KMS-11 (cell line): ENCODE measurements at regions not wholly inside any gene's neighbourhood (a gene's known extent, or its start where the extent isn't known, plus 50 kb on each side); places are given as distances from the start of the nearest gene placed in this dataset.

Experiments used
- H2AFZ ChIP-seq: fragments of 200-600 bp; sonication (generic); 2 replicates; pipeline ENCODE4 v1.6.1; 2016; ENCODE audit warnings: antibody characterized with exemption, mixed run types, low read depth
- H3K27ac ChIP-seq: fragments of 200-600 bp; sonication (generic); 2 replicates; pipeline ENCODE4 v1.6.1; 2016; ENCODE audit warnings: mild to moderate bottlenecking, mixed run types
- H3K27me3 ChIP-seq: fragments of 200-600 bp; sonication (generic); 2 replicates; pipeline ENCODE4 v1.6.1; 2017; ENCODE audit warnings: mild to moderate bottlenecking, low read depth, mixed run types, moderate library complexity; ENCODE audit not compliant: insufficient read depth
- H3K36me3 ChIP-seq: fragments of 200-600 bp; sonication (generic); 2 replicates; pipeline ENCODE4 v1.6.1; 2017; ENCODE audit warnings: mild to moderate bottlenecking, mixed run types; ENCODE audit not compliant: insufficient read depth
- H3K4me1 ChIP-seq: fragments of 200-600 bp; sonication (generic); 2 replicates; pipeline ENCODE4 v1.6.1; 2016; ENCODE audit warnings: mild to moderate bottlenecking, low read depth, mixed run types; ENCODE audit not compliant: poor library complexity, severe bottlenecking
- H3K4me2 ChIP-seq: fragments of 200-600 bp; sonication (generic); 2 replicates; pipeline ENCODE4 v1.7.0; 2016; ENCODE audit warnings: mild to moderate bottlenecking, mixed run types
- H3K4me3 ChIP-seq: fragments of 200-600 bp; sonication (generic); IDR thresholded peaks from 2 replicates; pipeline ENCODE4 v1.6.1; 2017; ENCODE audit warnings: low read depth, low read length, mixed read lengths; ENCODE audit not compliant: insufficient read depth
- H3K79me2 ChIP-seq: fragments of 200-600 bp; sonication (generic); 2 replicates; pipeline ENCODE4 v1.6.1; 2016; ENCODE audit warnings: low read depth, mixed run types; ENCODE audit not compliant: insufficient read depth
- H3K9ac ChIP-seq: fragments of 200-600 bp; sonication (generic); 2 replicates; pipeline ENCODE4 v1.6.1; 2016; ENCODE audit warnings: mild to moderate bottlenecking, mixed run types
- H4K20me1 ChIP-seq: fragments of 200-600 bp; sonication (generic); 2 replicates; pipeline ENCODE4 v1.6.1; 2016; ENCODE audit warnings: mild to moderate bottlenecking, mixed run types; ENCODE audit not compliant: insufficient read depth
- CTCF ChIP-seq: fragments of 200-600 bp; sonication (generic); conservative IDR thresholded peaks from 2 replicates; pipeline ENCODE4 v1.6.1; 2017; ENCODE audit warnings: low read depth, mild to moderate bottlenecking, antibody characterized with exemption, low read length, moderate library complexity, mixed read lengths

- no peak overlapping the region for H3K4me3 ChIP-seq
- no peaks in the 10 kb centered on the region for H3K27me3 ChIP-seq
- no peak for TF ChIP-seq CTCF
- H3K27ac ChIP-seq, result no peak overlapping the region
- H4K20me1 ChIP-seq, result no peaks in the 10 kb centered on the region
- no peak overlapping the region for H2AFZ ChIP-seq
- no peak overlapping the region for H3K9ac ChIP-seq
- H3K79me2 ChIP-seq, result no peaks in the 10 kb centered on the region
- H3K4me2 ChIP-seq, result no peak overlapping the region
- no peaks in the 10 kb centered on the region for H3K4me1 ChIP-seq
- no peaks in the 10 kb centered on the region for H3K36me3 ChIP-seq
Measured at GRCh38 chr10:125472010-125472607, 210.9 kb downstream of the TEX36 start.

- Histone ChIP-seq H4K20me1 (no peaks in the 10 kb centered on the region), H3K9ac (no peak overlapping the region), H3K27me3 (no peaks in the 10 kb centered on the region), H3K79me2 (no peaks in the 10 kb centered on the region), H3K4me1 (no peaks in the 10 kb centered on the region), H2AFZ (no peak overlapping the region), H3K27ac (no peak overlapping the region), H3K4me3 (no peak overlapping the region), H3K4me2 (no peak overlapping the region), H3K36me3 (no peaks in the 10 kb centered on the region)
- TF ChIP-seq CTCF, result no peak
Measured at GRCh38 chr10:125468278-125468677, 214.7 kb downstream of the TEX36 start.

GRCh38 chr10:125466685-125467084, 216.3 kb downstream of the TEX36 start:
- Histone ChIP-seq H3K27me3 (no peaks in the 10 kb centered on the region), H2AFZ (no peak overlapping the region), H3K79me2 (no peaks in the 10 kb centered on the region), H3K4me1 (no peaks in the 10 kb centered on the region), H3K27ac (no peak overlapping the region), H4K20me1 (no peaks in the 10 kb centered on the region), H3K4me2 (no peak overlapping the region), H3K9ac (no peak overlapping the region), H3K4me3 (no peak overlapping the region), H3K36me3 (no peaks in the 10 kb centered on the region)
- no peak for TF ChIP-seq CTCF

GRCh38 chr10:125462845-125463244, 220.1 kb downstream of the TEX36 start:
- Histone ChIP-seq H3K27ac (no peak overlapping the region), H4K20me1 (no peaks in the 10 kb centered on the region), H3K79me2 (no peaks in the 10 kb centered on the region), H3K27me3 (no peaks in the 10 kb centered on the region), H3K36me3 (no peaks in the 10 kb centered on the region), H3K4me3 (no peak overlapping the region), H3K9ac (no peak overlapping the region), H3K4me2 (no peak overlapping the region), H2AFZ (no peak overlapping the region), H3K4me1 (no peaks in the 10 kb centered on the region)
- no peak for TF ChIP-seq CTCF
